Keratinocyte (primary cell): ENCODE measurements at regions not wholly inside any gene's neighbourhood (a gene's known extent, or its start where the extent isn't known, plus 50 kb on each side); places are given as distances from the start of the nearest gene placed in this dataset.

ENCODE experiments used
- CTCF ChIP-seq, 3 experiments: IDR thresholded peaks in 1 of 3; conservative IDR thresholded peaks in 1 of 3; optimal IDR thresholded peaks in 1 of 3; 2 replicates in 2 of 3; 3 replicates in 1 of 3; pipeline versions ENCODE3 to v1.5.1; 2011; ENCODE audit warnings: low read length in 3 of 3, mild to moderate bottlenecking in 3 of 3, moderate library complexity in 2 of 3, control low read depth in 1 of 3, inconsistent platforms in 1 of 3; ENCODE audit not compliant: insufficient read depth in 2 of 3; ENCODE audit errors: extremely low read depth in 1 of 3
- EZH2 ChIP-seq: IDR thresholded peaks from one replicate; pipeline ENCODE4 v1.6.1; 2012; ENCODE audit warnings: inconsistent platforms, mild to moderate bottlenecking, low read length, moderate library complexity

- TF ChIP-seq CTCF (optimal IDR thresholded peaks at IDR 0.05 in 1 of 3, IDR thresholded peaks at IDR 0.05 in 1 of 3, conservative IDR thresholded peaks at IDR 0.05 in 1 of 3; ENCODE audit: extremely low read depth in 1 of 3, insufficient read depth in 2 of 3, low read length in 3 of 3) = no peak
- no peak for TF ChIP-seq EZH2
Observed at GRCh38 chr14:55851301-55851700, 266.9 kb upstream of the PELI2 start.
